Astrocyte (in vitro differentiated cells and primary cell): ENCODE measurements at regions not wholly inside any gene's neighbourhood (a gene's known extent, or its start where the extent isn't known, plus 50 kb on each side); places are given as distances from the start of the nearest gene placed in this dataset.

Experiments used
- EZH2 ChIP-seq: IDR thresholded peaks from 2 replicates; pipeline ENCODE4 v1.6.1; 2012; ENCODE audit warnings: mild to moderate bottlenecking, low read length, inconsistent platforms; ENCODE audit not compliant: insufficient read depth
- TF ChIP-seq, protein P1 (sequence below): IDR thresholded peaks from 2 replicates; pipeline ENCODE4 v1.5.1; 2011; ENCODE audit warnings: low read depth, mild to moderate bottlenecking, inconsistent platforms, low read length, moderate library complexity; ENCODE audit not compliant: insufficient read depth

- TF ChIP-seq EZH2: no peak
- TF ChIP-seq, protein P1, sequence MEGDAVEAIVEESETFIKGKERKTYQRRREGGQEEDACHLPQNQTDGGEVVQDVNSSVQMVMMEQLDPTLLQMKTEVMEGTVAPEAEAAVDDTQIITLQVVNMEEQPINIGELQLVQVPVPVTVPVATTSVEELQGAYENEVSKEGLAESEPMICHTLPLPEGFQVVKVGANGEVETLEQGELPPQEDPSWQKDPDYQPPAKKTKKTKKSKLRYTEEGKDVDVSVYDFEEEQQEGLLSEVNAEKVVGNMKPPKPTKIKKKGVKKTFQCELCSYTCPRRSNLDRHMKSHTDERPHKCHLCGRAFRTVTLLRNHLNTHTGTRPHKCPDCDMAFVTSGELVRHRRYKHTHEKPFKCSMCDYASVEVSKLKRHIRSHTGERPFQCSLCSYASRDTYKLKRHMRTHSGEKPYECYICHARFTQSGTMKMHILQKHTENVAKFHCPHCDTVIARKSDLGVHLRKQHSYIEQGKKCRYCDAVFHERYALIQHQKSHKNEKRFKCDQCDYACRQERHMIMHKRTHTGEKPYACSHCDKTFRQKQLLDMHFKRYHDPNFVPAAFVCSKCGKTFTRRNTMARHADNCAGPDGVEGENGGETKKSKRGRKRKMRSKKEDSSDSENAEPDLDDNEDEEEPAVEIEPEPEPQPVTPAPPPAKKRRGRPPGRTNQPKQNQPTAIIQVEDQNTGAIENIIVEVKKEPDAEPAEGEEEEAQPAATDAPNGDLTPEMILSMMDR: no peak
Measured at GRCh38 chr16:72430121-72430520, 258.2 kb upstream of the PMFBP1 start.
